Mononuclear cell (primary cell): ENCODE measurements at regions not wholly inside any gene's neighbourhood (a gene's known extent, or its start where the extent isn't known, plus 50 kb on each side); places are given as distances from the start of the nearest gene placed in this dataset.

Source experiments
- H3K27me3 ChIP-seq: 2 replicates; pipeline ENCODE4 v1.6.0; 2011; ENCODE audit warnings: low read length, control low read depth; ENCODE audit not compliant: insufficient read depth
- H3K4me1 ChIP-seq: 2 replicates; pipeline ENCODE4 v1.5.1; 2011; ENCODE audit warnings: mild to moderate bottlenecking, low read length, control low read depth; ENCODE audit not compliant: insufficient read depth
- H3K4me3 ChIP-seq: 2 replicates; pipeline ENCODE4 v1.5.1; 2011; ENCODE audit warnings: mild to moderate bottlenecking, low read length, moderate library complexity
- H3K9me3 ChIP-seq: 2 replicates; pipeline ENCODE4 v1.5.1; 2011; ENCODE audit warnings: low read depth, mild to moderate bottlenecking, control low read depth, low read length

GRCh38 chr2:236962816-236963215, 122.9 kb upstream of the COPS8 start:
- Histone ChIP-seq H3K4me1 (peaks cover 8% of the 10 kb centered on the region), H3K4me3 (no peak overlapping the region), H3K27me3 (no peaks in the 10 kb centered on the region), H3K9me3 (no peaks in the 10 kb centered on the region)

- no peak overlapping the region for H3K4me3 ChIP-seq
- H3K4me1 ChIP-seq, result peaks cover 17% of the 10 kb centered on the region
- H3K9me3 ChIP-seq, result no peaks in the 10 kb centered on the region
- H3K27me3 ChIP-seq, result no peaks in the 10 kb centered on the region
These were observed 122.0 kb upstream of the COPS8 start for GRCh38 chr2:236963631-236964182.

- Histone ChIP-seq H3K4me3 (no peak overlapping the region), H3K9me3 (no peaks in the 10 kb centered on the region), H3K4me1 (peaks cover 21% of the 10 kb centered on the region), H3K27me3 (no peaks in the 10 kb centered on the region)
These were observed 121.4 kb upstream of the COPS8 start for GRCh38 chr2:236964291-236964690.

- Histone ChIP-seq H3K9me3 (no peaks in the 10 kb centered on the region), H3K4me3 (no peak overlapping the region), H3K27me3 (no peaks in the 10 kb centered on the region), H3K4me1 (peaks cover 30% of the 10 kb centered on the region)
These were observed 120.5 kb upstream of the COPS8 start for GRCh38 chr2:236965021-236965840.

- Histone ChIP-seq H3K4me1 (peaks cover 36% of the 10 kb centered on the region), H3K9me3 (no peaks in the 10 kb centered on the region), H3K4me3 (no peak overlapping the region), H3K27me3 (no peaks in the 10 kb centered on the region)
These were observed 119.9 kb upstream of the COPS8 start for GRCh38 chr2:236965841-236966096.

- Histone ChIP-seq H3K4me1 (peaks cover 53% of the 10 kb centered on the region), H3K27me3 (no peaks in the 10 kb centered on the region), H3K9me3 (no peaks in the 10 kb centered on the region), H3K4me3 (no peak overlapping the region)
These were observed 118.2 kb upstream of the COPS8 start for GRCh38 chr2:236967499-236967783.

- no peaks in the 10 kb centered on the region for H3K27me3 ChIP-seq
- H3K4me1 ChIP-seq, result peaks cover 56% of the 10 kb centered on the region
- H3K9me3 ChIP-seq, result no peaks in the 10 kb centered on the region
- no peak overlapping the region for H3K4me3 ChIP-seq
These were observed 117.4 kb upstream of the COPS8 start for GRCh38 chr2:236968101-236968879.

GRCh38 chr2:236968880-236969534, 116.7 kb upstream of the COPS8 start:
- peaks cover 62% of the 10 kb centered on the region for H3K4me1 ChIP-seq
- no peak overlapping the region for H3K4me3 ChIP-seq

GRCh38 chr2:236969767-236970655, 115.7 kb upstream of the COPS8 start:
- H3K4me1 ChIP-seq, result peaks cover 68% of the 10 kb centered on the region
- H3K4me3 ChIP-seq, result no peak overlapping the region
- H3K27me3 ChIP-seq, result no peaks in the 10 kb centered on the region
- H3K9me3 ChIP-seq, result no peaks in the 10 kb centered on the region

More at GRCh38 chr2:236968880-236969534, 116.7 kb upstream of the COPS8 start:
- Histone ChIP-seq H3K9me3 (no peaks in the 10 kb centered on the region), H3K27me3 (no peaks in the 10 kb centered on the region)

GRCh38 chr2:236970656-236971010, 115.1 kb upstream of the COPS8 start:
- H3K27me3 ChIP-seq, result no peaks in the 10 kb centered on the region
- peaks cover 74% of the 10 kb centered on the region for H3K4me1 ChIP-seq
- no peak overlapping the region for H3K4me3 ChIP-seq
- H3K9me3 ChIP-seq, result no peaks in the 10 kb centered on the region

GRCh38 chr2:236971131-236971821, 114.4 kb upstream of the COPS8 start:
- Histone ChIP-seq H3K27me3 (no peaks in the 10 kb centered on the region), H3K4me1 (peaks cover 80% of the 10 kb centered on the region), H3K4me3 (no peak overlapping the region)

GRCh38 chr2:236971919-236972381, 113.7 kb upstream of the COPS8 start:
- H3K4me1 ChIP-seq, result peaks cover 87% of the 10 kb centered on the region
- no peak overlapping the region for H3K4me3 ChIP-seq

More at GRCh38 chr2:236971131-236971821, 114.4 kb upstream of the COPS8 start:
- no peaks in the 10 kb centered on the region for H3K9me3 ChIP-seq

GRCh38 chr2:236972491-236973342, 113.0 kb upstream of the COPS8 start:
- H3K4me1 ChIP-seq, result peaks cover 86% of the 10 kb centered on the region

More at GRCh38 chr2:236971919-236972381, 113.7 kb upstream of the COPS8 start:
- H3K9me3 ChIP-seq, result no peaks in the 10 kb centered on the region
- H3K27me3 ChIP-seq, result no peaks in the 10 kb centered on the region

More at GRCh38 chr2:236972491-236973342, 113.0 kb upstream of the COPS8 start:
- Histone ChIP-seq H3K27me3 (no peaks in the 10 kb centered on the region), H3K4me3 (no peak overlapping the region), H3K9me3 (no peaks in the 10 kb centered on the region)
